DOHH2 (cell line): ENCODE measurements at regions not wholly inside any gene's neighbourhood (a gene's known extent, or its start where the extent isn't known, plus 50 kb on each side); places are given as distances from the start of the nearest gene placed in this dataset.

ENCODE experiments used
- CTCF ChIP-seq: fragments of 200-600 bp; sonication (generic); IDR thresholded peaks from one replicate; pipeline ENCODE4 v1.5.1; 2014; ENCODE audit warnings: antibody characterized with exemption, mild to moderate bottlenecking, low read depth, low read length; ENCODE audit not compliant: poor library complexity, severe bottlenecking
- EZH2phosphoT487 ChIP-seq: fragments of 200-600 bp; sonication (generic); IDR thresholded peaks from 2 replicates; pipeline ENCODE4 v1.6.1; 2017; ENCODE audit warnings: borderline replicate concordance, mild to moderate bottlenecking, antibody characterized with exemption, low read length, moderate library complexity, mixed read lengths

- TF ChIP-seq CTCF (no peak), EZH2phosphoT487 (no peak)
Measured at GRCh38 chr5:96338624-96339415, 94.2 kb downstream of the PCSK1 start.
